GM10266 (cell line): ENCODE measurements at regions not wholly inside any gene's neighbourhood (a gene's known extent, or its start where the extent isn't known, plus 50 kb on each side); places are given as distances from the start of the nearest gene placed in this dataset.

Experiments used
- DNase-seq: peaks from one replicate; pipeline ENCODE4 v3.0.0; 2012; ENCODE audit errors: extremely low spot score
- CTCF ChIP-seq: IDR thresholded peaks from 2 replicates; pipeline ENCODE4 v1.5.1; 2012; ENCODE audit warnings: mild to moderate bottlenecking, low read depth; ENCODE audit not compliant: control insufficient read depth, insufficient read depth; ENCODE audit errors: missing control alignments

- TF ChIP-seq CTCF = no peak
Observed at GRCh38 chr2:120991441-120991840, 255.8 kb downstream of the GLI2 start.

DNA sequence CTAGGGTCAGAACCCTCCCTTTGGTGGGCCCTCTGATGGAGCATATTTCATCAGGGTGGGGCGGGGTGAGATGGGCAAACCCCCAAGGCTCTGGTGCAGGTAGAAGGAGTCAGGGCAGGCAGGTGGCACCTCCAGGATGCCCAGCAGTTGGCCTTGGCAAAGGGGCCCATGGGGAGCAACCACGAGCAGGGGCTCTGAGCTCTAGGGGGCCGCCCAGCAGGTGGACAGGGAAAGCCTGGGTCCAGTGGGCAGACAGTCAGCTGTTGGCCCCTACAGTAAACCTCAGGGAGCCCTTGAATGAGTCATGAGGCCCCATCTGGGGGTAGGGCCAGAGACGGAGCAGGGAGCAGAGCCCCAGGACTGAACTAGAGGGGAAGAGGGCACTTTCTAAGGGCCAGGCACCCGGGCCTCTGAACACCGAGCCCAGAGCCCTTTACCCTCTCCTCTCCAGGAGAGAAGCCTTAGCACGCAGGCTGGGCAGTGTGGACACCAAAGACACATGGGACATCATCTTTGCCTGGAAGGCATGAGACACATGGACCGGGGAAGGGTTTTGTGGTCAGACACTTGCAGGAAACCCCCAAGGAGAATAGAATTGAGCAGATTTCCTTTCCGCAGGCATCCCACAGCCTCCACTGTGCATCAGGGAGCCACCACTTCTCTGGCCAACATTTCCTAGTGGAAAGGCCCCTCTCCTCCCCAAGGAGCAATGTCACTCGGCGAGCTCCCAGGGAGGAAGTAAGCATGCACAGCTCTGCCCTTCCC, 257.3 kb downstream of the GLI2 start:
- TF ChIP-seq CTCF = no peak
- peak; percentile 4 for DNase-seq

More at GRCh38 chr2:120991441-120991840, 255.8 kb downstream of the GLI2 start:
- DNase-seq = no peak

DNA sequence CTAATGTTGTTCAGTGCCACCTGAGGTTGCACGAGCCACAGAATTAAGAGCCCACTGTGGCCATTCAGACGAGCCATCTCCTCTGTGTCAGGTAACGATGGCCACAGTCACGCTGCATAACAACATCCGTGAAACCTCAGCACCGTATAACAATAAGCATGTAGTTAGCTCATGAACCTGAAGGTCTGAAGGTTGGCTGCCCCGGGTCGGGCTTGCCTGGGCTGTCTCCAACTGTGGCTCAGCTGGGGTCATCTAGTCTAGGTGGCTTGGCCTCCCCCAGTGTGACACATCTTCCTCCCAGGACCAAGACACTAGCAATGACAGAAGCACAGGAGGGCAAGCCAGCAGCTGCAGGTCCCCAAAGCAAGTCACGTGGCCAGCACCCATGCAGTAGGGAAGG, 258.0 kb downstream of the GLI2 start:
- peak; percentile 5 for DNase-seq
- no peak for TF ChIP-seq CTCF

GRCh38 chr2:120994301-120994995, 258.8 kb downstream of the GLI2 start:
- DNase-seq = no peak
- TF ChIP-seq CTCF = no peak

DNA sequence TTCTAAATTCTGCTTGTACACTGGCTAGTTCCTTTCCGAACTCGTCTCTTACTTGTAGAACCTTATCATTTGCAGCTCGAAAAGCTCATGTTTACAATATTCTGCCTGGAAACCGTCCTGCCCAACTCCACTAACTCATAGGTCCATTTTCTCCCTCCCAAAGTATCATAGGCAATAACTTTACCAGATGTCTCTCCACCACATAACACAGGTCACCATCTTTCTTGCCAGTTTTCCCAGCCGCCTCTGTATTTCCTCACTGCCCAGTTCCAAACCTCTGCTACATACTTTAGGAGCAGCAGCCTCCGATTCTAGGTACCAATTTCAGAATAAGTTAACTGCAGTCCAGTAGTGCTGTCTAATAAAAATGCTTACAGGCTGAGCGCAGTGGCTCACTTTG, 259.5 kb downstream of the GLI2 start:
- TF ChIP-seq CTCF = no peak
- no peak for DNase-seq

DNA sequence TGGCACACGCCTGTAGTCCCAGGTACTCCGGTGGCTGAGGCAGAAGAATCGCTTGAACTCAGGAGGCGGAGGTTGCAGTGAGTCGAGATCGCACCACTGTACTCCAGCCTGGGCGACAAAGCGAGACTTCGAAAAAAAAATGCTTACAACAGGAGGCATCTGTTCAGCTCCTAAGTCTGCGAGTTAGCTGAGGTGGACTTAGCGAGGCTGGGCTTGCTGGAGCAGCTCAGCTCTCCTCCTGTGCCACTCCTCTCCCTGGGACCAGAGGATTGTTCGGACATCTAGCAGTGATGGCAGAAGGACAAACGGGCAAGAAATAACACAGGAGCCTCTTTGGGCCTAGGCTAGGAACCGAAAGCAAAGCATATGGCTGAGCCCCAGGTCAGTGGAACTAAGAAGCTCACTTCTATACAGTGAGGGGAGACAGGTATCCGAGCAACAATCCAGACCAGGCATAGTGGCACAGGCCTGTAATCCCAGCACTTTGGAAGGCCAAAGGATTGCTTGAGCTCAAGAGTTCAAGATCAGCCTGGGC, 260.1 kb downstream of the GLI2 start:
- no peak for TF ChIP-seq CTCF
- DNase-seq = no peak

DNA sequence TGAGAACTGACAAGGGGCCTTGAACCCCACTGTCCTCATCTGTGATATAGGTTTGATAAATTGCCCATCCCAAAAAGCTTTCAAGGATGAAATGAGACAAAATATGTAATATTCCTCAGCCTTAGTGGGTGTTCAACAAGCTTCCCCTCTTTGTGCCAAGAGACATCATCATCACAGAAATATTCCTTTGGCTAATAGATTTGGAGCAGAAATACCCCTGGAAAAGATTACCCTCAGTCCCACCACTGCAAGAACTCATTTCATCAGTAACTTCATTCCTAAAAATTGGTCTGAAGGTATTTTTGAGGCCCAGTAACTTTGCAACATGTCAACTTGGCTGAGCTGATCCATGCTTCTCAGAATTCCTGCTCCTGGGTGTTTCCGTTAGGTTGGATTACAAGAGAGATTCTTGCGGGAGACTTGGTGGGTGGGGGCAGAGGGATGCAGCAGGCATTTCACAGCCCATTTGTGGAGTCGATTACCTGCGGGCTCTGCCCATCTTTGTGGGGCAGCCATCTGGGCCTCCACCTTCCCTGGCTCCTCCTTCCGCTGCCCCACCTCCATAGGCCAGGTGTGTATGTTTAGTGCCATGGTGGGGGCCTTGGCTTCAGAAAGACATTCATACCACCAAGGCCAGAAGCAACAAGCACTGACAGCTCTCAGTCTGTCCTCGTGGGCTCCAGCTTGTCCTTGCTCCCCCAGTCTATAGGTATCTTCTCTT, 263.9 kb downstream of the GLI2 start:
- DNase-seq = no peak
- no peak for TF ChIP-seq CTCF
